Activated naive CD8-positive, alpha-beta T cell (primary cell): ENCODE measurements at regions not wholly inside any gene's neighbourhood (a gene's known extent, or its start where the extent isn't known, plus 50 kb on each side); places are given as distances from the start of the nearest gene placed in this dataset.

Source experiments
- H3K27ac Mint-ChIP-seq: one replicate; pipeline ENCODE4 v1.8.0; 2021; ENCODE audit warnings: mixed read lengths
- H3K27me3 Mint-ChIP-seq: one replicate; pipeline ENCODE4 v1.8.0; 2021; ENCODE audit warnings: mixed read lengths
- H3K36me3 Mint-ChIP-seq: one replicate; pipeline ENCODE4 v1.8.0; 2021; ENCODE audit warnings: mixed read lengths
- H3K4me1 Mint-ChIP-seq: one replicate; pipeline ENCODE4 v1.8.0; 2021; ENCODE audit warnings: low read depth, mixed read lengths
- H3K4me3 Mint-ChIP-seq: one replicate; pipeline ENCODE4 v1.8.0; 2021; ENCODE audit warnings: mild to moderate bottlenecking, mixed read lengths
- H3K9me3 Mint-ChIP-seq: one replicate; pipeline ENCODE4 v1.8.0; 2021; ENCODE audit warnings: low read depth, mixed read lengths

DNA sequence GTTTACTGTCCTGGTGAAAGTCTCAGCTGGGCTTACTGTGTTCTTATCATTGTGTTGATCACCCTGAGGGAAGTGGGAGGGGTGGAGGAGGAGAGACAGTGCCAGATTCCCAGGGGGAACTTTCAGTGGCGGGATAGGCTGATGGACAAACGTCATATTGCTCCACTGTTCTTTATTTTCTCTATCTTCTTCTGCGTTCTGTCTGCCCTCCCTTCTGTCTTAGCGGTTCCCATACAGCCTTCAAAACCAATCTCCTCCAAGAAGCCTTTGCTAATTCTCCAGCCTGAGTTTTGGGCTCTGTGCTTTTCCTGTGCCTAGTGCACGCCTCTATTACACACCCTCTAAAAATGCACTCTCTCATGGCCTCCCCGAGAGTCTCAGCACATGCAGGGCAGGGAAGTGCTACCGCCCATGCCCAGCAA, 448.7 kb upstream of the FAT1 start:
- H3K4me3 Mint-ChIP-seq = no peak overlapping the region
- no peaks in the 10 kb centered on the region for H3K4me1 Mint-ChIP-seq
- no peak overlapping the region for H3K27ac Mint-ChIP-seq
- H3K27me3 Mint-ChIP-seq = no peaks in the 10 kb centered on the region
- H3K9me3 Mint-ChIP-seq = no peaks in the 10 kb centered on the region
- no peaks in the 10 kb centered on the region for H3K36me3 Mint-ChIP-seq

DNA sequence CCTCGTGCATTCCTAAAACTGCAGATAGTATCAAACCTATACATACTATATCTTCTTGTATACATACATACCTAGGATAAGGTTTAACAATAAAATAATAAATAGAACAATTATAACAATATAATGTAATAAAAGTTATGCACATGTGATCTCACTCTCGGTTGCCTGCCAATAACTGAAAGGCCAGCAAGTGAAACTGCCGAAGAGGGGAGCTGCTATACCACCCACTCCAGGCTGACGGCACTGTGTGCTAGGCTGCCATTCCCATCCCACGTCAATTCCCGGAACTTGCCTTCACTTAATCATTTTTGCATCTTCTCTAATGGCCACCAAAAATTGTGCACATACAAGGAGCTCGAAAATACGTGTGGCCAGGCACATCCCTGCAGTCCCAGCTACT, 451.1 kb upstream of the FAT1 start:
- no peaks in the 10 kb centered on the region for H3K4me1 Mint-ChIP-seq
- no peak overlapping the region for H3K27ac Mint-ChIP-seq
- H3K36me3 Mint-ChIP-seq = no peaks in the 10 kb centered on the region
- no peaks in the 10 kb centered on the region for H3K9me3 Mint-ChIP-seq
- no peak overlapping the region for H3K4me3 Mint-ChIP-seq
- H3K27me3 Mint-ChIP-seq = no peaks in the 10 kb centered on the region

GRCh38 chr4:187175197-187175596, 451.5 kb upstream of the FAT1 start:
- Mint-ChIP-seq H3K4me3 (no peak overlapping the region), H3K36me3 (no peaks in the 10 kb centered on the region), H3K27me3 (no peaks in the 10 kb centered on the region), H3K9me3 (no peaks in the 10 kb centered on the region), H3K4me1 (no peaks in the 10 kb centered on the region), H3K27ac (no peak overlapping the region)

DNA sequence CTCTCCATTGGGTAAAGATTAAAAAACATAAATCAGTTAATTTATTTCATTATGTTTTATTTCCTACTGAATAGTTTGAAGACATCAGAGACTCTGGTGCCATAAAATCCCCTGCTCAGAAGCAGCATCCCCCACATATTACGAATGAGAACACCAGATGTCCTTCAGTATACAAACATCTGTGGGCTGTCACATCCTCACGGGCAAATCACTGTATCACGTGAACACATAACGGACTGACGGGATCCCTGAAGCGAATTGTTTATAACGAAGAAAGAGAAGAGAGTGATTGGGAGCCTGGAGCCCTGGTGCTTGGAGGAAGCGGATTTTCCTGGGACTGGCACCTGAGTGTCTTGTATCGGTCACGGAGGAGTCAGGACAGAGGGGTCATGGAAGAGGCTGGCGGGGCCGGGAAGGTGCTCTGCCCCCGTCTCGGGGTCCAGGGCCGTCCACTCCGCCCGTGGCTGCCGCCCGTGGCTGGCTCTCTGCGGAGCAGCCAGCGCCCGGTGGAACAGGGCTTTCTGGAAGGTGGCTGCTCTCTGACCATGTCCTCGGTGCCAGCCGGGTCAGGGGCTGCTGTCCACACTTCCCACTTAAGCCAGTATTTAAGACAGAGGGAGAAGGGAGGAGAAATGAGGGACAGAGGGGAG, 452.7 kb upstream of the FAT1 start:
- Mint-ChIP-seq H3K27ac (no peak overlapping the region), H3K27me3 (no peaks in the 10 kb centered on the region), H3K4me3 (no peak overlapping the region), H3K36me3 (no peaks in the 10 kb centered on the region), H3K4me1 (no peaks in the 10 kb centered on the region), H3K9me3 (no peaks in the 10 kb centered on the region)

DNA sequence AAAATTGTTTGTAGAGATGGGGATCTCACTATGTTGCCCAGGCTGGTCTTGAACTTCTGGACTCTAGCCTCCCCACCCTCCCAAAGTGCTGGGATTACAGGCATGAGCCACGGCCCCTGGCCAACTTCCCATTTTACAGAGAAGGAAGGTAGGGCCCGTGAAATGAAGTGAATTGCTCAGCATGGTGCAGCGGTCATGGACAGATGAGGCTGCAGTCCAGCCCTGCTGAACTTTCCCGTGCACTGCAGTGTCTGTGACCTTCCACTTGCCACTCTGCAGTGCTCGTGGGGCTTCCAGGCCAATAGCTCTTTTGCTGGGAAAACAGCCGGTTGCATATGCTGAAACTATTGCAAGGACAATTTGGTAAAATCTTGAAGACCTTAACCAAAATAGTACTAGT, 454.4 kb upstream of the FAT1 start:
- Mint-ChIP-seq H3K27ac (no peak overlapping the region), H3K27me3 (no peaks in the 10 kb centered on the region), H3K4me3 (no peak overlapping the region), H3K36me3 (no peaks in the 10 kb centered on the region), H3K9me3 (no peaks in the 10 kb centered on the region), H3K4me1 (no peaks in the 10 kb centered on the region)

DNA sequence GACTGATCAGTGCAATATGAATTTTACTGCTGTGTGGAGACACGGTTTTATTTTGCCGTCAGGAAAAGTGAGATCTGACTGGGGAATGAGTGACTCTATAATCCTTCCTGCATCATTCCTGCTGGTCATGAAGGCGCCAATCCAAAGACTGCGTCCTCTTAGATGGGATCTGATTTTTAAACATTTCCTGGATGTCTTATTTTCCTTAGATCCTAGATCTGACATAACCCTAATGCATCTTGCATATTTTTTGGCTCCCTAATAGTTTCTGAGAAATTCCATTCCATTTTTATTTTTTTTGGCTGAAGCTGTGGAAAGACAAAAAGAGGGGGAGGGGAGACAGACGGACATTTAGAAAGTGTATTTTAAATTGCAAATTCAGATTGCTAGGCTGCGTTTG, 454.9 kb upstream of the FAT1 start:
- H3K36me3 Mint-ChIP-seq = no peaks in the 10 kb centered on the region
- no peaks in the 10 kb centered on the region for H3K27me3 Mint-ChIP-seq
- H3K4me3 Mint-ChIP-seq = no peak overlapping the region
- no peak overlapping the region for H3K27ac Mint-ChIP-seq
- H3K4me1 Mint-ChIP-seq = no peaks in the 10 kb centered on the region
- no peaks in the 10 kb centered on the region for H3K9me3 Mint-ChIP-seq

- H3K4me1 Mint-ChIP-seq = no peaks in the 10 kb centered on the region
- no peak overlapping the region for H3K27ac Mint-ChIP-seq
- H3K4me3 Mint-ChIP-seq = no peak overlapping the region
- H3K9me3 Mint-ChIP-seq = no peaks in the 10 kb centered on the region
- H3K36me3 Mint-ChIP-seq = no peaks in the 10 kb centered on the region
- H3K27me3 Mint-ChIP-seq = no peaks in the 10 kb centered on the region
Observed at GRCh38 chr4:187179086-187180058, 455.7 kb upstream of the FAT1 start.

DNA sequence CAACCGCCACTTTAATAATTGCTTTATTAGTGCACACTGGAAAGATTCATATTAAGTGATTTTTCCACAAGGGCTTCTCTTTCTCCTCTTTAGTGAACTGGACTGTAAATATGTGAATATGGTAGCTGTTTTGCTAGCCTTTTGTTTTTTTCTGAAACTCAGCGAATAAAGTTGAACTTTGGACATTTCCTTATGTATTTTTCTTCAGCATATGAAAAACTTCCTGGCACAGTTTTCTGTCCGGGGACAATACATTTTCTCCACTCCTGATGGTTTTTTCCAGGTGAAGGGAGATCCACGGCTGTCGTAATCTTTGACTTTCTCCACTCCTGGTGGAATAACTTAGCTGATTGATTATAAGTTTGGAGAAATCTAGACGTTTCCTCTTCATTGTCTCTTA, 457.4 kb upstream of the FAT1 start:
- Mint-ChIP-seq H3K4me1 (no peaks in the 10 kb centered on the region), H3K4me3 (no peak overlapping the region), H3K27ac (no peak overlapping the region), H3K36me3 (no peaks in the 10 kb centered on the region), H3K9me3 (no peaks in the 10 kb centered on the region), H3K27me3 (no peaks in the 10 kb centered on the region)

- H3K4me1 Mint-ChIP-seq = no peaks in the 10 kb centered on the region
- no peaks in the 10 kb centered on the region for H3K27me3 Mint-ChIP-seq
- H3K9me3 Mint-ChIP-seq = no peaks in the 10 kb centered on the region
- H3K4me3 Mint-ChIP-seq = no peak overlapping the region
- no peak overlapping the region for H3K27ac Mint-ChIP-seq
- no peaks in the 10 kb centered on the region for H3K36me3 Mint-ChIP-seq
Observed at GRCh38 chr4:187183346-187183745, 459.7 kb upstream of the FAT1 start.

GRCh38 chr4:187183826-187184225, 460.2 kb upstream of the FAT1 start:
- Mint-ChIP-seq H3K9me3 (no peaks in the 10 kb centered on the region), H3K4me3 (no peak overlapping the region), H3K27ac (no peak overlapping the region), H3K4me1 (no peaks in the 10 kb centered on the region), H3K36me3 (no peaks in the 10 kb centered on the region), H3K27me3 (no peaks in the 10 kb centered on the region)

DNA sequence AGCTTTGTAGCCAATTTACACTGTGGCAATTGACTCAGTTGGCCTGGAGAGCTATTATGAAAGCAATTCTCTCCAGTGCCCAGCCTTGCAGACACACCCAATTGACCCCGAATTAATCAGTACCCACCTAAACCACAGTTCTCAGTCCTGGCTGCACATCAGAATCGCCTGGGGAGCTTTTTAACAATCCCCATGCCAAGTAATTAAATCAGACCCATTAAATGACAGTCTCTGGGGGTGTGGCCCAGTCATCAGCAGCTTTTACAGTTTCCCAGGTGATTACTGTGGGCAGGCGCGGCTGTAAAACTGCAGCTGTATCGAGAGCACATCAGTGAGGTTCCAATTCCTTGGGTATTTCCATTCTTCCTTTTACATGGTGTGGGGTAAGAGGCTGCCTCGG, 460.9 kb upstream of the FAT1 start:
- Mint-ChIP-seq H3K4me1 (no peaks in the 10 kb centered on the region), H3K9me3 (no peaks in the 10 kb centered on the region), H3K4me3 (no peak overlapping the region), H3K36me3 (no peaks in the 10 kb centered on the region), H3K27me3 (no peaks in the 10 kb centered on the region), H3K27ac (no peak overlapping the region)

GRCh38 chr4:187188118-187188517, 464.5 kb upstream of the FAT1 start:
- Mint-ChIP-seq H3K4me3 (no peak overlapping the region), H3K9me3 (no peaks in the 10 kb centered on the region), H3K4me1 (no peaks in the 10 kb centered on the region), H3K27me3 (no peaks in the 10 kb centered on the region), H3K36me3 (no peaks in the 10 kb centered on the region), H3K27ac (no peak overlapping the region)

- no peaks in the 10 kb centered on the region for H3K27me3 Mint-ChIP-seq
- H3K27ac Mint-ChIP-seq = no peak overlapping the region
- H3K36me3 Mint-ChIP-seq = no peaks in the 10 kb centered on the region
- no peak overlapping the region for H3K4me3 Mint-ChIP-seq
- no peaks in the 10 kb centered on the region for H3K4me1 Mint-ChIP-seq
- no peaks in the 10 kb centered on the region for H3K9me3 Mint-ChIP-seq
Observed at GRCh38 chr4:187188741-187189140, 465.1 kb upstream of the FAT1 start.

DNA sequence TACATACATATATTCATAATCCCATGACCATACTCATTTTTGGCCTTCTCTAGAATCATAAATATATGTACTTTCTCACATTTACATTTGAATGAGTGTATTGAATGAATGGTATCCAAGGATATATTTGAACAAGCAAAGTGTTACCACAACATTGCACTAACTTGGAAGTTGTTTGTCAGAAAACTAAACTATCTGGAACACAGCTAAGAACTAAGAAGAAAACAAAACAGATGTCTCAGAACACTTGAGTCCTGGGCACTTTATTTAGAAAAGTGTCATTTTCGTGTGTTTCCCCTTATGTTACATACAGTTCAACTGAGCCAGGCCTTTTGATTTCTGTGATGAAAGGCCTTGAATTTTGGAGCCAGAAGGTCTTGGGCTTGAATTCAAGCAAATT, 466.7 kb upstream of the FAT1 start:
- Mint-ChIP-seq H3K4me3 (no peak overlapping the region), H3K36me3 (no peaks in the 10 kb centered on the region), H3K27ac (no peak overlapping the region), H3K4me1 (no peaks in the 10 kb centered on the region), H3K9me3 (no peaks in the 10 kb centered on the region), H3K27me3 (no peaks in the 10 kb centered on the region)

DNA sequence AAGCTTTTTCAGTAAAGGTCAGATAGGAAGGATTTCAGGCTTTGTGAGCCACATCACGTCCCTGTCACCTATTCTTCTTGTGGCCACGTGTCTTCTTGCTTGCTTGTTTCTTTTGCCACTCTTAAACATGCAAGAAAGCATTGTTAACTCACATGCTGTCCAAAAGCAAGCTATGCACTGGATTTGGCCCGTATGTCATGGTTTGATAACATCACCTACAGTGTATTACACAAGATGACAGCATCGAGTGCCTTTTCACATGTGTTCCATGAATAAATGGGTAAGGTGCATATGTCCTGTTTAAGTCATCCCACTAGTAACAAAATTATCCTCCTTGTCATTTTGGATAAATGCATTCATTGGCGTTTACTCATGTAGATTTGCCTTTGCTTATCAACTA, 468.0 kb upstream of the FAT1 start:
- no peak overlapping the region for H3K4me3 Mint-ChIP-seq
- no peaks in the 10 kb centered on the region for H3K9me3 Mint-ChIP-seq
- H3K27ac Mint-ChIP-seq = no peak overlapping the region
- H3K36me3 Mint-ChIP-seq = no peaks in the 10 kb centered on the region
- no peaks in the 10 kb centered on the region for H3K4me1 Mint-ChIP-seq
- no peaks in the 10 kb centered on the region for H3K27me3 Mint-ChIP-seq

DNA sequence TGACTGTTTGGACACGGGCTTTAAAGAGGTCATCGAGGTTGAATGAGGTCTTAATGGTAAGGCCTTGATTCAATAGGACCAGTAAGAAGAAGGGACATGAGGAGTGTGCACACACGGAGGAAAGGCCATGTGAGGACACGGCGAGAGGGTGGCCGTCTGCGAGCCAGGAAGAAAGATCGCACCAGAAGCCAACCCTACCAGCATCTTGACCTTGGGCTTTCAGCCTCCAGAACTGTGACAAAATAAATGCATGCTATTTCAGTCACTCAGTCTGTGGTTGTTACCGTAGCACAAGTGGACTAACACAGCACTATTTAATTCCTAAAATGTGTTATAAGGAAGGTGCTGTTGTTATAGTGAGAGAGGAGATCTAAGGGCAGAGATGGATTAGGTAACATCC, 468.6 kb upstream of the FAT1 start:
- Mint-ChIP-seq H3K4me1 (no peaks in the 10 kb centered on the region), H3K4me3 (no peak overlapping the region), H3K36me3 (no peaks in the 10 kb centered on the region), H3K27me3 (no peaks in the 10 kb centered on the region), H3K9me3 (no peaks in the 10 kb centered on the region), H3K27ac (no peak overlapping the region)
